ENCODE measurements at regions not wholly inside any gene's neighbourhood (a gene's known extent, or its start where the extent isn't known, plus 50 kb on each side); places are given as distances from the start of the nearest gene placed in this dataset.

- DNase-seq (ENCODE audit: low read depth in 3 of 3): no peak
Observed at GRCh38 chr6:169969372-169970099, 218.1 kb downstream of the ERMARD start.

GRCh38 chr6:169968541-169969270, 217.3 kb downstream of the ERMARD start:
- no peak for DNase-seq (ENCODE audit: low read depth in 3 of 3)

- DNase-seq (ENCODE audit: low read depth in 3 of 3): no peak
Observed at GRCh38 chr6:169967687-169968086, 216.3 kb downstream of the ERMARD start.

- DNase-seq (ENCODE audit: low read depth in 3 of 3): no peak
Observed at GRCh38 chr6:169966312-169967181, 215.1 kb downstream of the ERMARD start.

GRCh38 chr6:169965657-169966311, 214.4 kb downstream of the ERMARD start:
- no peak for DNase-seq (ENCODE audit: low read depth in 3 of 3)

- DNase-seq (ENCODE audit: low read depth in 3 of 3): no peak
Observed at GRCh38 chr6:169965239-169965638, 213.8 kb downstream of the ERMARD start.

- DNase-seq (ENCODE audit: low read depth in 3 of 3): no peak
Observed at GRCh38 chr6:169964486-169965180, 213.2 kb downstream of the ERMARD start.

GRCh38 chr6:169963581-169964297, 212.3 kb downstream of the ERMARD start:
- DNase-seq (ENCODE audit: low read depth in 3 of 3): no peak

- no peak for DNase-seq (ENCODE audit: low read depth in 3 of 3)
Observed at GRCh38 chr6:169962604-169963469, 211.4 kb downstream of the ERMARD start.

- DNase-seq (ENCODE audit: low read depth in 3 of 3): no peak
Observed at GRCh38 chr6:169961772-169962561, 210.5 kb downstream of the ERMARD start.

- no peak for DNase-seq (ENCODE audit: low read depth in 3 of 3)
Observed at GRCh38 chr6:169960886-169961611, 209.6 kb downstream of the ERMARD start.

- no peak for DNase-seq (ENCODE audit: low read depth in 3 of 3)
Observed at GRCh38 chr6:169960521-169960885, 209.1 kb downstream of the ERMARD start.

- DNase-seq (ENCODE audit: low read depth in 3 of 3): no peak
Observed at GRCh38 chr6:169960003-169960344, 208.6 kb downstream of the ERMARD start.

GRCh38 chr6:169959136-169960002, 207.9 kb downstream of the ERMARD start:
- DNase-seq (ENCODE audit: low read depth in 3 of 3): peak in 1 of 3 experiments; percentile 46

- DNase-seq (ENCODE audit: low read depth in 3 of 3): no peak
Observed at GRCh38 chr6:169958510-169958909, 207.1 kb downstream of the ERMARD start.

- DNase-seq (ENCODE audit: low read depth in 3 of 3): no peak
Observed at GRCh38 chr6:169957351-169957963, 206.0 kb downstream of the ERMARD start.

GRCh38 chr6:169956580-169956979, 205.2 kb downstream of the ERMARD start:
- no peak for DNase-seq (ENCODE audit: low read depth in 3 of 3)

All from stimulated activated CD4-positive, alpha-beta T cell treated with anti-CD3 and anti-CD28 coated beads, TNF-alpha, amount 100 ng/mL, for 4 hours (primary cell).